ENCODE measurements at regions not wholly inside any gene's neighbourhood (a gene's known extent, or its start where the extent isn't known, plus 50 kb on each side); places are given as distances from the start of the nearest gene placed in this dataset.
"Not testable (repeated sequence)": the region's sequence is repeated elsewhere in the genome, so short reads cannot be mapped to it uniquely, and the experiment has no call there.

- DNase-seq: no peak
Measured at GRCh38 chr6:14373648-14374437, 256.3 kb downstream of the CD83 start.

DNA sequence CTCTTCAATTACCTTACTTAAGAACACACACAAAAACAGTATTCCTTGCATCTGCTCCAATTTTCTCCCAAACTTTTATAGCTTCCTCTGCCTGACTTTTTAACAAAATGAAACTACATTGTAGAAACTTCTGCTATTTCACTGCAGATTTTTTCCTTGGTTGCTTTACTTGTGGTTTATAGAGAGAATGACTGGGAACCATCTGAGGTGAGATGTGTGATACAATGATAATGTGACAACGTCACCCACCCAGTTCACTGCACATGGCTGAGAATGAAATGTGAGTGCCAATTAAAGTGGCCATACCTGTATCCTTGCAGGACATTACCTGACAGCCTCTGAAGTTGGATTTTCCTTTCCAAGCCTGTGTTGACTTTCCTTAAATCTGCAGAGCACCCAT is 258.4 kb downstream of the CD83 start:
- no peak for DNase-seq

DNA sequence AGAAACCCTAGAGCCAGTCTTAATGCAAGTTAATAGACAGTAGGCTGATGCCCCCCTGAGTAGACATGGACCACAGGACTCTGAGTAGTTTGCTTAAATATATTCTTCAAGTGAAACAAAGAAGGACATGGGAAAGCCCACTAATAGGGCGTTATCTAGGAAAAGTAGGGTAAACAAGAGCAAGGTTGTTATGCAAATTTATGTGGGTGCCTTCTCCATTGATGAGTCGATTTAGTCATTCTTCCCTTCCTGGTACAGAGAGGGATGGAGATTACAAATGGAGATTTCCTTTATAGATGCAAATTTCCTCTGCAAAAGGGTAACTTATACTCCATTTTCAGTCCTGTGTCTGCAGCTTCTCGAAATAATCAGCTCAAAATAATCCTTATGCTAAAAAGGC is 262.0 kb downstream of the CD83 start:
- no peak for DNase-seq

DNA sequence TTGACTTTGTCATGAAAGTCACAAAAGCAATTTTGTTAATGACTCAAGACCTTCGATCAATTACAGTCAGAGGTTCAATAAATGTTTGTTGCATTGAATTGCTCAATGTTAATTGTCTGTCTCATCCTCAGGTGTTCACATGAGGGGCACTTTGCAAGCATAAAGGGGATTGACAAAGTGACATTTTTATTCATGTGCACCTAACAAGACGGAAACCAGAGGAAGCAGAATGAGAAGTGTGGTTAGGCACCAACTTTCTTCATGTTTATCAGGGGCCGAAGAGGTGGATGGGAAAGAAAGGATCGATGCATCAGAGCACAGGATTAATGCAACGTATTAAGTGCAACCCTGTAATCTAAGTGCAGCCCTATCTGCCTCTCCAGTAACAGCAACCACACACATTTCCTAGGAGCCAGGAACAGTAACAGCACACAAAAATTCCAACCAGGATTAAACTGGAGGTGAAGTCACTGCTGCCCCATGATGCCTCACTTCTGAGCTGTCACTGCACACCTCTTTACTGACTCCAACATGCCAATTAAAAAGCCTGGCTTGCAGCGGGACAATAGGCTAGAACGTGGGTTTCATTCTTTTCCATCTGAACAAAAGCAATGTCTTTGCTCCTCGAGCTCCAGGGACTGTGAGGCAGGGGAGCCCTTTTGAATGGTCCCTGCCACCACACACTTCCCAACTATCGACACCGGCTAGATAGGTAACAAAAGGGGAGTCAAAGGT is 262.7 kb downstream of the CD83 start:
- DNase-seq: no peak

GRCh38 chr6:14380901-14381828 is 263.6 kb downstream of the CD83 start:
- no peak for DNase-seq

DNA sequence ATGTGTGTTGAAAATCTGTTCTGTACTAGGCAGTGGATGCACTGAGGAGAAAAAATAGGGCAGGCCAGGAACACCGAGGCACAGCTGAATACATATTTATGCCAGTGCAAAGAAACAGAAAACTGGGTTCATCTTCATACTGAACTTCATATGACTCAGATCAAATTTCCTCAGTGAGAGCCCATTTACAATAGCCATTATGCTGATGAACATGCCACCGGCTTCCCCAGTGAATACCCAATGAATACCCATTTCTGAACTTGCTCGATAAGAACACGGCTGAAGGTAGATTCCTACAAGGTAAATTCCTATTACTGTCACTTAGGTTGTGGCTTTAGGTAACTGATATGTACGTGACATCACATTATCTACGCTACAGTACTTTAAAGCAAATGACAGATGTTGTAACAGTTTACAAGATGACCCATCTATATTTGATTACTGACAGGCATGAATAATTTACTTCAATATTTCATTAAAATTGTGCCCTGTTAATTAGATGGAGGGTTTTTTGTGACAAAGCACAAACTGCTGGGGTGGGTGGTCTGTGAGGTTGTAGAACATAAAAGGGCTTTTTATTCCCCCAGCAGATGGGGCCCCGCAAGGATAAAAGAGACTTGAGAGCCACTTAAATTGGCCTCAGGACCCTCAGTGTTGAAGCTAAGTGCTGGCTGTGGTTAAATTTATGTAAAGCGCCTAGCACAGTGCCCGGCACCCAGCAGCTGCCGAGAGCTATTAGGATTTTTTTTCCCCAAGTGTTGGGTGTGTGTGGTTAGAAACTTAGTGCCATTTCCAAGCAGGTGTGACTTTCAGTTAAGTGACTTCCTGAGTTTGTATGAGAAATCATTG is 264.5 kb downstream of the CD83 start:
- no peak for DNase-seq

DNA sequence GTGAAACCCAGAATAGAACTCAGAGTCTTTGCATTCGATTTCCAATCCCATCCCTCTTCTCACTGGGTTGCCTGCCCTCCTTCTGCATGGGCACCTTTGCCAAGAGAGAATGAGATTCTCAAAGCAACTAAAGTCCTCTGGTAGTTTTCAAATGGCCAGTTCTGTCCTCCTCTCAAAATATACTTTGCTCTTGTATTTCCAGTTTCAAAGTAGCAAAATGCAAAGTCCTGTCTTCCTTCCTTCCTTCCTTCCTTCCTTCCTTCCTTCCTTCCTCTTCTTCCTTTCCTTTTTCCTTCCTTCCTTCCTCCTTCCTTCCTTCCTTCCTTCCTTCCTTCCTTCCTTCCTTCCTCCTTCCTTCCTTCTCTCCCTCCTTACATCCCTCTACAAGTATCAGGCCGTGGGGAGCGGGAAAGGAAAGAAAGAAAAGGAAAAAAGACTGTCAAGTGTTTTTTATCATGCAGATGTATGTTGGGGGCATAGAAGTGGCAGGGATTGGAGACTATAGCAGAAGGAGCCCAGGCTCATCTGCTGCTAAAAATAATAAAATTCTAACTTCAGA is 265.2 kb downstream of the CD83 start:
- no peak for DNase-seq

GRCh38 chr6:14383393-14384174 is 266.0 kb downstream of the CD83 start:
- no peak for DNase-seq

- DNase-seq: no peak
Measured at GRCh38 chr6:14384175-14384949, 266.8 kb downstream of the CD83 start.

DNA sequence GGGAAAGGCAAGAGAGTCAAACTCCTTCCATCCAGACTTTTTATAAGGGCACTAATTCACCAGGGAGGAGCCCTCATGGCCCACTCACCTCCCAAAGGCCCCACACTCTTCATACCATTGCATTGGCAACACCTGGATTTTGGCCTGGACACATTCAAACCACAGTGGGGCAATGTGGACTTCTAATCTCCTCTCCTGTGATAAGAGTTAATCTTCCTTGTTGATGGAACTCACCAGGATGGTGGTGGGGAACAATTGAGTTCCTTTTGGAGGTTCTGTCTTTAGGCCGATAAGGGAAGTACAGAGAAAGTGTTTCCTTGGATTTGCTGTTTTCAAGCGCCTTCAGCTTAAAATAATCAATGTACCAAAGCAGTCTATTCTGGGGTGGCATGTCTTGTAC is 268.7 kb downstream of the CD83 start:
- DNase-seq: no peak

DNA sequence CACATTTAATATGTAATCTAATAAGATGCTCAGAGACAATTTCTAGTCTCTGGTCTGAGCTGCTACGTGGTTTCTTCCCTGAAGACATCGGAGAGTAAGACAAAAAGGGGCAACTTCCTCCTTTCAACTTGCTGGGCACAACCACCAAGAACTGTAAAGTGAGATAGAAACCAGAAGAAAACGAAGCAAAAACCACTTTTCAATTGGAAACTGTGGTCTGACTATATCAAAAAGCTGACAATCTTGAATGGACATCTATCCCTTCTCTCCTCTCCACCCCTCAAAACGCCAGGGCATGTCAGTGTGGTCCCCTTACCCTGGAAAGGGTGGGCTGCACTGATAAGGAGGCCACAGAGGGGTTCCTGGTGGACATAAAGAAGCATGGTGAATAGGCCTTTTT is 269.1 kb downstream of the CD83 start:
- no peak for DNase-seq

DNA sequence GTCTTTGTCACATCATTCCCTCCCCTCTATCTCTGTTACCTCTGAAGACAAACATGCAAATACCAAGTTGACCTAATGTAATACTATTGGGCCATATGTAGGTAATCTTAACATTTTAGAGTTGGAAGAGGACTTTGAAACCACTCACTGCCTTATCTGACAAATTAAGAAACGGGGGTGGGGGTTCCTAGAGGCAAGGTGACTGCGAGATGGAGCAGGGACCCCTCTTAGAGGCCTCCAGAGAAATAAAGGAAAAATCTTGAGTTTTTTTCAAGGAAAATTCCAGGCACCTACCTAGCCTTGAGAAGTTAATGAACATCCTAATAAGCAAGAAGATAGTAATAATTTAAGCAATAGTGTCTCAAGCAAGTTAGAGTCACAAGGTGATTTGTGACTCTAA is 270.8 kb downstream of the CD83 start:
- no peak for DNase-seq

GRCh38 chr6:14389776-14390175 is 272.2 kb downstream of the CD83 start:
- not testable (repeated sequence) for DNase-seq

DNA sequence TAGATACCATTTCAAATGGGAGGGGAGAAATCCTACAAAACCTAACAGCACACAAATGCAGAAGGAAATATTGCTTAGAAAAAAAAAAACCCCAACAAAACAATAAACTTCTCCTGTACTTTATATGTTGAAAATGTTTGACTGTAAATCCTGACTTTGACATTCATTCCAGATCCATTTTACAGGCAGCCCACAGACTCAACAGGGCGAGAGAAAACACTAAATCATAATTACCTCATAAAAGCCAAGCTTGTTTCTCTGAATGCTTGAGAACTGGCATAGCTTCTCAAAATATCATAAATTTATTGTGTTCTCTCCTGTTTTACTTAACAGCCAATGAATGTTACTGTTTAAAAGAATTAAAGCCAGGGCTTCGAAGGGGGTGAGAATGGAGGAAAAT is 273.2 kb downstream of the CD83 start:
- no peak for DNase-seq

- DNase-seq: no peak
Measured at GRCh38 chr6:14393910-14394309, 276.3 kb downstream of the CD83 start.

- no peak for DNase-seq
Measured at GRCh38 chr6:14396392-14396791, 278.8 kb downstream of the CD83 start.

- DNase-seq: no peak
Measured at GRCh38 chr6:14396826-14397517, 279.4 kb downstream of the CD83 start.

DNA sequence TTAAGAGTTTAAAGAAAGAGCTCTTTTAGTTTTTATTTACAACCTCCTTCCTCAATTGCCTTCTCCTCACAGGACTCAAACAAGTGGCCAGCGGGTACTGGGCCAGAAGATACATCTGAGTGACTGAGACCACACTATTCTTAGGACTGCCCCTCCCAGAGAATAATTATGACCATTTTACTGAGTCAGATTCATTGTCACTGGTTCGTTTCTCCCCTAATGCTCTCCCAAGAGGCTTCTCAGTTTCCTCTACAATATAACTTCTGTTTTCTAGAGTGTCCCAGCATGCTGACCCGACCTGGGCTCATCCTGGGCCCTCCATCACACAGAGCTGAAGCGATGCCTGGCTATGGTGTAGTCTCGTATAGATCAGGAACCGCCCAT is 279.9 kb downstream of the CD83 start:
- no peak for DNase-seq

- DNase-seq: no peak
Measured at GRCh38 chr6:14398953-14399352, 281.4 kb downstream of the CD83 start.

DNA sequence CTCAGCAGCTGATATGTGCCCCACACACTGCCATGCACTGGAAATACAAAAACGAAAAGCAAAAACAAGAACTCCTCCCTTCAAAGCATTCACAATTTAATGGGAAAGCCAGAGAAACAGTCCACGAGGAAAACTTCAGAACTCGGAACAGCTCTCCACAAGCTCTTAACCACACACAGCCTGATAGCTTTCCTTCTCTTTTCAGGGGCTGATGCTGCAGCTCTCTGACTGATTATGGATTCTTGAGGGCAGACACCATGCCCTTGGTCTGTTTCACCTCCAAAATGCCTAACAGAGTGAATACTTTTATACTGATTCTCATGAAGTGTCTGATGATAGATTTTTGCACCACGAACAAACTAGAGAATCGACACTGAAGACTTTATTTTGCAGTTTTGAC is 282.1 kb downstream of the CD83 start:
- no peak for DNase-seq

All from stimulated activated CD4-positive, alpha-beta T cell treated with anti-CD3 and anti-CD28 coated beads, Interleukin-4, amount 100 ng/mL, for 24 hours (primary cell).